Activated T-cell treated with anti-CD3 and anti-CD28 coated beads, Interleukin-2, amount 50 U/mL, for 72 hours (primary cell): ENCODE measurements at regions not wholly inside any gene's neighbourhood (a gene's known extent, or its start where the extent isn't known, plus 50 kb on each side); places are given as distances from the start of the nearest gene placed in this dataset.
"Not testable (repeated sequence)": the region's sequence is repeated elsewhere in the genome, so short reads cannot be mapped to it uniquely, and the experiment has no call there.

Experiments
- ATAC-seq, 2 donors: fragments of 150-1000 bp; cut with Tn5 transposase; replicated peaks in 1 of 2; 2 replicates each; pipeline ENCODE4 v1.10.0; 2021; ENCODE audit warnings: moderate library complexity in 2 of 2, mild to moderate bottlenecking in 1 of 2
- DNase-seq, 2 donors: peaks; one replicate each; pipeline ENCODE4 v3.0.0; 2021 to 2022; ENCODE audit warnings: mixed read lengths in 1 of 2
- H3K27ac Mint-ChIP-seq: one replicate; pipeline ENCODE4 v1.8.0; 2022; ENCODE audit warnings: mild to moderate bottlenecking, moderate library complexity, mixed read lengths
- H3K27me3 Mint-ChIP-seq: one replicate; pipeline ENCODE4 v1.8.0; 2022; ENCODE audit warnings: low read depth, mixed read lengths
- H3K36me3 Mint-ChIP-seq, 2 donors: one replicate each; pipeline ENCODE4 v1.8.0; 2022; ENCODE audit warnings: mixed read lengths in 2 of 2, mild to moderate bottlenecking in 1 of 2; ENCODE audit not compliant: insufficient read depth in 2 of 2
- H3K4me1 Mint-ChIP-seq: one replicate; pipeline ENCODE4 v1.8.0; 2022; ENCODE audit warnings: low read depth, mixed read lengths
- H3K4me3 Mint-ChIP-seq, 2 donors: one replicate each; pipeline ENCODE4 v1.8.0; 2022; ENCODE audit warnings: mild to moderate bottlenecking in 2 of 2, mixed read lengths in 2 of 2, moderate library complexity in 2 of 2
- H3K9me3 Mint-ChIP-seq, 2 donors: one replicate each; pipeline ENCODE4 v1.8.0; 2022; ENCODE audit warnings: mixed read lengths in 2 of 2

DNA sequence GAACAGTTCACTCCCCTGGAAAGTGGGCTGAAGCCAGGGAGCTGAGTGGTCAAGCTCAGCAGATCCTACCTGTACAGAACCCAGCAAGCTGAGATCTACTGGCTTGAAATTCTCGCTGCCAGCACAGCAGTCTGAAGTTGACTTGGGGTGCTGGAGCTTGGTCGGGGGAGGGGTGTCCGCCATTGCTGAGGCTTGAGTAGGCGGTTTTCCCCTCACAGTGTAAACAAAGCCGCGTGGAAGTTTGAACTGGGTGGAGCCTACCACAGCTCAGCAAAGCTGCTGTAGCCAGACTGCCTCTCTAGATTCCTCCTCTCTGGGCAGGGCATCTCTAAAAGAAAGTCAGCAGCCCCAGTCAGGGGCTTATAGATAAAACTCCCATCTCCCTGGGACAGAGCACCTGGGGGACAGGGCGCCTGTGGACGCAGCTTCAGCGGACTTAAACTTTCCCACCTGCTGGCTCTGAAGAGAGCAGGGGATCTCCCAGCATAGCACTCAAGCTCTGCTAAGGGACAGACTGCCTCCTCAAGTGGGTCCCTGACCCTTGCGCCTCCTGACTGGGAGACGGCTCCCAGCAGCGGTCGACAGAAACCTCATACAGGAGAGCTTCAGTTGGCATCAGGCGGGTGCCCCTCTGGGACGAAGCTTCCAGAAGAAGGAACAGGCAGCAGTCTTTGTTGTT lies 135.3 kb upstream of the HS3ST4 start:
- peaks cover 11% of the 10 kb centered on the region in 2 donors for H3K9me3 Mint-ChIP-seq
- DNase-seq, H3K4me1 Mint-ChIP-seq, H3K36me3 Mint-ChIP-seq, ATAC-seq, H3K4me3 Mint-ChIP-seq, H3K27ac Mint-ChIP-seq: not testable (repeated sequence)
- H3K27me3 Mint-ChIP-seq = peaks cover 16% of the 10 kb centered on the region

DNA sequence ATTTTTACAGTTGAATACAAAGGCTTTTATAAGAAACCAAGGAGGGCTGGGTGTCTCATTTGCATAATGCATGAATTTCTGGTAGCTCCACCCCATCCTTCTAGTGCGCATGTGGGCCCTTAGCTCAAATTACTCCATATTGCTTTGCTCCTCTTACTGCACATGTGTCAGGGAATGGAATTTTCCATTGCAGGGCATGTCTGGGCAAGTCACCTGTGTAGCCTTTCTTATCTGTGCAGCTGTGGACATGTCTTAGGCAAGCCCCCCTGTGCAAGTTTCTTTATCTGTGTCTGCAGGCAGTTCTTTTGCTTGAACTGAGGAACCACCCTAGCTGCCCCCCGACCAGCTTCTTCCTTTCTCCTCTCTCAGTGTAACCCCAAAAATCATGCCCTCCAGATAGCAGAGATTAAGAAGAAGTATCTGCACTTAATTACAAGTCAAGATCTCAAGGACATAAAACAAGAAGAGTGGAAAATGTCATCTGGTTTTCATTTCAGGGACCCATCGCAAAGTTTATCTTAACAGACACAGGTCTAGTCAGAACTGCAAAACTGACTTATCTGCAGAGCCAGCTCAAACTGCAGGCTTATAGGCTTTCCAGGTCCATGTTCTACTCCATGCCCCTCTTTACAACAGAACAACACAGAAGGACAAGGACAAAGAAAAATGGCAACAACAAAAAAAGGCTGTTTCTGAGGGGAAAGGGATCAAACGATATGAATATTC lies 137.9 kb upstream of the HS3ST4 start:
- Mint-ChIP-seq H3K4me1 (no peaks in the 10 kb centered on the region), H3K27me3 (peaks cover 16% of the 10 kb centered on the region), H3K4me3 (no peak overlapping the region), H3K27ac (peak overlapping the region; percentile 52), H3K9me3 (peaks cover 7 to 10% of the 10 kb centered on the region in 2 donors), H3K36me3 (no peaks in the 10 kb centered on the region)
- ATAC-seq = no peak
- peak in 1 of 2 donors; percentile 1 for DNase-seq

DNA sequence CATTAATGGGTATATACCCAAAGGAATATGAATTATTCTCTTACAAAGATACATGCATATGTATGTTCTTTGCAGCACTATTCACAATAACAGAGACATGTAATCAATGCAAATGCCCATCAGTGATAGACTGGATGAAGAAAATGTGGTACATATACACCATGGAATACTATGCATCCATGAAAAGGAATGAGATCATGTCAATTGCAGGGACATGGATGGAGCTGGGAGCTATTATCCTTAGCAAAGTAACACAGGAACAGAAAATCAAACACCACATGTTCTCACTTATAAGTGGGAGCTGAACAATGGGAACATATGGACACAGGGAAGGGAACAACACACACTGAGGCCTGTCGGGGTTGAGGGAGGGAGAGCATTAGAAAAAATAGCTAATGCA lies 141.1 kb upstream of the HS3ST4 start:
- H3K36me3 Mint-ChIP-seq = no peaks in the 10 kb centered on the region
- H3K4me3 Mint-ChIP-seq = no peak overlapping the region
- H3K9me3 Mint-ChIP-seq = peaks cover 2 to 8% of the 10 kb centered on the region in 2 donors
- ATAC-seq = no peak
- peaks cover 23% of the 10 kb centered on the region for H3K27me3 Mint-ChIP-seq
- no peaks in the 10 kb centered on the region for H3K4me1 Mint-ChIP-seq
- DNase-seq = no peak
- no peak overlapping the region for H3K27ac Mint-ChIP-seq

DNA sequence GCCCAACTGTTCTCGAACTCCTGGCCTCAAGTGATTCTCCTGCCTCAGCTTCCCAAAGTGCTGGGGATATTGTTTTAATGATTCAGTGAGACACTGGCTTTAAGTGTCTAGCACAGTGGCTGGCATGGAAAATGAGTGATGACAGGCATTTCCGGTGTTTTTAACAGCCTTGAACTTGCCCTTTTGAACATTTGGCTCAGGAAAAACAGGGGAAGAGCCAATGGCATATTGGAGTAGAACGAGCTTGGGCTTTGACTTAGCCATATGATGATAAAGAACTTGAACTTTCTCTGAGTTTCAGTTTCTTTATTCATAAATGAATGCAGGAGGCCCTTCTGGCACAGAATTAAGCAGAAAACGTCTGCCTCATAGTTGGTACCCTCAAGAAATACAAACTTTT lies 145.0 kb upstream of the HS3ST4 start:
- H3K9me3 Mint-ChIP-seq = peaks cover 2 to 5% of the 10 kb centered on the region in 2 donors
- DNase-seq (no peak), ATAC-seq (no peak)
- H3K27me3 Mint-ChIP-seq = peaks cover 8% of the 10 kb centered on the region
- no peaks in the 10 kb centered on the region for H3K4me1 Mint-ChIP-seq
- no peak overlapping the region for H3K4me3 Mint-ChIP-seq
- H3K27ac Mint-ChIP-seq = no peak overlapping the region
- no peaks in the 10 kb centered on the region for H3K36me3 Mint-ChIP-seq

DNA sequence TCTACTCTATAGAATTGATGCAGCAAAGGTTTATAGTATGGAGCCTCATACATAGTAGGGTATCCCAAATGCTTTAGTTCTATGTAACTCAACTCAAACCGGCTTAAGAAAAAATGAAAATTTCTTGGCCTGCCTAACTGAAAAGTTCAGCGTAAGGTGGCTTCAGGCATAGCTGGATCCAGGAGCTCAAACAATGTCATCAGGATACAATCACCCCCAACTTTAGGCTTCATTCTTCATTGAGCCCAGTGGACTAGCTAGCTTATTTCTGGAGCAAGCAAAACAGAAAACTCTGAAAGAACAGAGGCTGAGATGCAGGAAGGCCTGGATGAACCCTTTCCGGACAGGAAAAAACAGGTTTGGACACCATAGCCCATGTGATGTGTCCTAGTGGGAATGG lies 147.5 kb upstream of the HS3ST4 start:
- no peak overlapping the region for H3K27ac Mint-ChIP-seq
- no peak for ATAC-seq
- peaks cover 8% of the 10 kb centered on the region for H3K27me3 Mint-ChIP-seq
- no peaks in the 10 kb centered on the region for H3K9me3 Mint-ChIP-seq
- no peak for DNase-seq
- no peaks in the 10 kb centered on the region for H3K36me3 Mint-ChIP-seq
- no peaks in the 10 kb centered on the region for H3K4me1 Mint-ChIP-seq
- H3K4me3 Mint-ChIP-seq = no peak overlapping the region

DNA sequence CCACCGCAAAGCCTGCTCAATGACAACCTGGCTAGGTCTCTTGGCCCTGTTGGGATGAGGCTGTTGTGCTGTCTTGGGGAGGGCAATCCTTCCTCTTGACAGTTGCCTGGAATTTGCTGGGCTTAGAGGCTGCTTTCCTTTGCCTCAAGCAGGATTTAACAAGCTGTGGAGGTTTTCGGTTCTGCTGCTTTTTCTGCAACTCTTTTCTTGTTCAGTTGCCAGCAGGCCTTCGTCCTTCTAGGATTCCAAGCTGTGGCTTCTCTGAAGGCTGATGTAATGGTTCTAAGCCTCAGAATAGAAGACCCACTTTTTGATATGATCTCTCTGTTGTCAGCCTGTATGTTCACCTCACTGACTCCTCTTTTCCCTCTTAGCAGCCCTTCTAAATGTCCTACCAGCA lies 149.5 kb upstream of the HS3ST4 start:
- H3K27ac Mint-ChIP-seq = no peak overlapping the region
- peaks cover 0 to 2% of the 10 kb centered on the region in 2 donors for H3K9me3 Mint-ChIP-seq
- ATAC-seq = no peak
- H3K4me1 Mint-ChIP-seq = no peaks in the 10 kb centered on the region
- no peak for DNase-seq
- peaks cover 6% of the 10 kb centered on the region for H3K27me3 Mint-ChIP-seq
- H3K4me3 Mint-ChIP-seq = no peak overlapping the region
- H3K36me3 Mint-ChIP-seq = no peaks in the 10 kb centered on the region

DNA sequence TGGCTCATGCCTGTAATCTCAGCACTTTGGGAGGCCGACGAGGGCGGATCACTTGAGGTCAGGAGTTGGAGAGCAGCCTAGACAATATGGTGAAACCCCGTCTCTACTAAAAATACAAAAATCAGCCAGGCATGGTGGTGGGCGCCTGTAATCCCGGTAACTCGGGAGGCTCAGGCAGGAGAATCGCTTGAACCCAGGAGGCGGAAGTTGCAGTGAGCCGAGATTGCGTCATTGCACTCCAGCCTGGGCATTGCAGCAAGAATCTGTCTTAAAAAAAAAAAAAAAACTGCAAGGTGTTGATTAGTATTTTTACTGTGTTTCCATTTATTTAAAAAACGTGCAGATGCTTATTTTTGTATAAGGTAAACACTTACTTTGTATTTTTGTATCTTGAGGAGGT lies 152.0 kb upstream of the HS3ST4 start:
- H3K4me1 Mint-ChIP-seq, H3K36me3 Mint-ChIP-seq, H3K27me3 Mint-ChIP-seq, DNase-seq, H3K27ac Mint-ChIP-seq, H3K4me3 Mint-ChIP-seq, ATAC-seq, H3K9me3 Mint-ChIP-seq: not testable (repeated sequence)

DNA sequence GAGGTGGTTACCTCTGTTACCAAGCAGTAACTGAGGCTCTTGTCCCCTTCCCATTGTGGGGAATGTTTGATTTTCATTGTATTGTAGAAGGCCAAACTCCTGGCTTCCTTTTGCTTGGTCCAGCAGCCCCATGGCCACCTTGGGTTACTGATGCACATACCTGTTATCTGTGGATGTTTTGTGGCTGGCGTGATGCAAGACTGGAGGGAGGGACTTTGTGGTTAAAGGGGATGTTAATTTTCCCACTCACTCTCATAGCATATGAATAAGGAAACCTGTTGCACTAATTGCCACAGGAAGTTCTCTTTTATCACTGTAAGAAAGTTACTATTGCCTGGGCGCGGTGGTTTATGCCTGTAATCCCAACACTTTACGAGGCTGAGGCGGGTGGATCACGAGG lies 168.6 kb upstream of the HS3ST4 start:
- Mint-ChIP-seq H3K36me3 (no peaks in the 10 kb centered on the region), H3K4me3 (no peak overlapping the region), H3K9me3 (no peaks in the 10 kb centered on the region), H3K4me1 (no peaks in the 10 kb centered on the region), H3K27ac (no peak overlapping the region), H3K27me3 (peaks cover 5% of the 10 kb centered on the region)
- ATAC-seq (no peak), DNase-seq (no peak)

DNA sequence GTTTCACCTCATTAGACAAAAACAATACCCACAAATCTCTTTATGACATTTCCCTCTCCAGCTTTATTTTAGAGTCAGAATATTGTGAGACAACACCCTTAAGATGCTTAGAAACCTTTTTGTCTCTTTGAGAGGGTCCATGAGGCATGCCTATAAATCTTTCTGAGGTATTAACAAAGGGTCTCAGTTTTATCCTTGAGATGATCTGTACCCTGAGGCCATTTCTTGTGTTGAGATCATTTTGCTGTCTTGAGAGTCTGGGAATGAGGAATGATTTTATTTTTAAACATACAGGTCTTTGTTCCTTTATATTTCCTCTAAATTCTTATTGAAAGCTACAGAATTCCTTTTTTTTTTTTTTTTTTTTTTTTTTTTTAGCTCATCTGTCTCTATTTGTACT lies 179.7 kb upstream of the HS3ST4 start:
- H3K4me1 Mint-ChIP-seq = no peaks in the 10 kb centered on the region
- H3K9me3 Mint-ChIP-seq = no peaks in the 10 kb centered on the region
- DNase-seq = no peak
- H3K36me3 Mint-ChIP-seq = no peaks in the 10 kb centered on the region
- no peak overlapping the region for H3K4me3 Mint-ChIP-seq
- H3K27me3 Mint-ChIP-seq = no peaks in the 10 kb centered on the region
- no peak for ATAC-seq
- H3K27ac Mint-ChIP-seq = no peak overlapping the region

DNA sequence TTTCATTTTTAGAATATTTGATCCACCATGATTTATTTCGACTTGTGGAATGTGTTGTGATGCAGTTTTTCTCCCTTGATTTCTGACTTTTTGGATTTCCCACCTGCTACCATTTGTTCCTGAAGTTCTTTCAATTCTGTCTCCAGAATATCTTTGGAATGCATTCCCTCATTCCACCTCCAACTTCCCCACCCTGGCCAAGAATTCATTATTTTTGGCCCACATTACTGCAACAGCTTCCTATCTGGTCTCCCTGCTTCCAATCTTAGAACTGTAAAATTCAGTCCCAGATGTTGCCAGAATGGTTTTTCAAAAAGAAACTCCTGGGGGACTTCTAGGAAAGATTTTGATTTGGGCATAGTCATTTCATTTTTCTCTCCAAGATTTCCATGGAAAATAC lies 182.3 kb upstream of the HS3ST4 start:
- no peak overlapping the region for H3K27ac Mint-ChIP-seq
- H3K9me3 Mint-ChIP-seq = no peaks in the 10 kb centered on the region
- H3K36me3 Mint-ChIP-seq = no peaks in the 10 kb centered on the region
- H3K4me3 Mint-ChIP-seq = no peak overlapping the region
- ATAC-seq (no peak), DNase-seq (no peak)
- no peaks in the 10 kb centered on the region for H3K4me1 Mint-ChIP-seq
- no peaks in the 10 kb centered on the region for H3K27me3 Mint-ChIP-seq

DNA sequence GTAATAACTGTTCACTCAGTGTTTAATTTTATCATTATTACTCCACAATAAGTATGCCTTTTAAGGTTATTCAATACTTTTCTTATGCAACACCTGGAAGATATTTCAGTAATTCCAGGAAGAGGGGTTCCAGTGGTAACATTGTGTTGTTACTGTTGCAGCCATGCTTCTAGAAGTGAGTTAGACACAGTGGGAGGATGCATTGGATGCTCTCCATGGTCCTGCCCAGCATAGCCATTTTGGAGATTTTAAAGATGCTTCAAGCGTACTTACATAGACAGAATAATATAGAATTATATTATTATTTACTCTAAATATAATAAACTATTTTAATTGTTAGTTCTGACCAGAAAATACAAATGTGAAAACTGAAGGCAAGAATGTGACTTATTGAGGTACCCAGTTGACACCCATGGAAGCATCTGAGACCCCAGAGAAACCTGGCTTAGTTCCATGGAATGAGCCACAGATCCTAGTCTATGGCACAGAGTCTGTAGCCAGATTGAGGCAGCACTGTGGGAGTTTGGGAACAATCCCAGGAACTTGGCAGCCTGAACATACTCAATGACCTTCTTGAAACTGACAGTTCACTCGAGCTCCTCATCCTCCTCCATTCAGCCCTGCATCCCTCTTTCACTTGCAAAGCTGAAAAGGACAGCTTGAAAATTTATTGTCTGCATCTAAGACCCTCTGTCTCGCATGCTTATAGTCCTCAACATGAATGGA lies 190.1 kb upstream of the HS3ST4 start:
- Mint-ChIP-seq H3K27ac (no peak overlapping the region), H3K9me3 (no peaks in the 10 kb centered on the region), H3K27me3 (peaks cover 10% of the 10 kb centered on the region), H3K4me1 (no peaks in the 10 kb centered on the region), H3K36me3 (no peaks in the 10 kb centered on the region), H3K4me3 (no peak overlapping the region)
- no peak for ATAC-seq
- no peak for DNase-seq

DNA sequence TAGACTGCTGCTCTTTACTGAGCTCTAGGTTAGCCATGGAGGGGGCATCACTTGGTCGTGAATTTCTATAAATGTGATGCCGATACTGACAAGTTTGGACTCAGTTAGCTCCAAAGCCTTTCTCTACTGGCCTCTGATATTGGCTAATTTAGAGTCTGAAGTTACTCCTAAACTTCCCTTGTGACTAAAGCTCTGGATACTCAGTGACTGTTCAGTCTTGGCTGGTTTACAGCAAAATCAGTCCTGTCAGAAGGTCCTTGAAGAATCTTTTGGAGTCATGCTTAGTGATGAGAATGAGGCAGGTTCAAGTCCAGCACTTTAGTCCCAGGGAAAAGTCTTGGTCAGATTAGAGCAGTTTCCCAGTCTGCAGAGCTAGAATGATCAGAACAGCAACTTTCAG lies 197.5 kb upstream of the HS3ST4 start:
- Mint-ChIP-seq H3K4me1 (no peaks in the 10 kb centered on the region), H3K27ac (no peak overlapping the region), H3K9me3 (no peaks in the 10 kb centered on the region), H3K27me3 (peaks cover 25% of the 10 kb centered on the region), H3K36me3 (no peaks in the 10 kb centered on the region), H3K4me3 (no peak overlapping the region)
- DNase-seq (no peak), ATAC-seq (no peak)

DNA sequence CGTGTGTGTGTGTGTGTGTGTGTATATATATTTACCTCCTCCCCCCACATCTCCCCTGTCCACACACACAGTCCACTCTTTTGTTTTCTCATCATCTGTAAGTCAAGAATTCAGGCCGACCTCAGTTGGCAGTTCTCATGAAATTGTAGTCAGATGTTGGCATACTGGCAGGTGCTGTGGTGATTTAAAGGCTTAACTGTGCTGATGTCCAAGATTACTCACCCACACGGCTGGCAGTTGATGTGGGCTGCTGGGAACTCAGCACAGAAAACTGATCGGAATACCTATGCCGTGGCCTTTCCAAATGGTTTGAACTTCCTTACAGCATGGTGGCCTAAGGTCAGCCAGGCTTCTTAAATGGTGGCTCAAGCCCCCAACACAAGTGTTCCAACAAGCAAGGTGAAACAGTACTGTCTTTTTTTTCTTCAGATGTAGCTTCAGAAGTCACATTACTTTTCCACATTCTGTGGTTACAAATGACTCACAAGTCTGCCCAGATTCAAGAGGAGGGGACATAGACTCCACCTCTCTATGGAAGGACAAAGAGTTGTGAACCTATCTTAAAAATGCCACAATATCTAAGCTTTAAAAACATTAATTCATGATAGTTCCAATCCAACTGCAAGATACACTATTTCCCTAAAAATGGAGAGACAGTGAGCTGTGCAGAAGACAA lies 198.5 kb upstream of the HS3ST4 start:
- no peak overlapping the region for H3K27ac Mint-ChIP-seq
- ATAC-seq (no peak), DNase-seq (no peak)
- H3K4me1 Mint-ChIP-seq = no peaks in the 10 kb centered on the region
- no peaks in the 10 kb centered on the region for H3K9me3 Mint-ChIP-seq
- H3K36me3 Mint-ChIP-seq = no peaks in the 10 kb centered on the region
- H3K4me3 Mint-ChIP-seq = no peak overlapping the region
- H3K27me3 Mint-ChIP-seq = peaks cover 21% of the 10 kb centered on the region
